Islet of Langerhans (tissue), 1 donor: ENCODE measurements at regions not wholly inside any gene's neighbourhood (a gene's known extent, or its start where the extent isn't known, plus 50 kb on each side); places are given as distances from the start of the nearest gene placed in this dataset.

Source experiments
- FAIRE-seq: peaks from one replicate; lab custom pipeline; 2011; peaks lifted over from hg19 to GRCh38; lab: Jason Lieb, UNC

DNA sequence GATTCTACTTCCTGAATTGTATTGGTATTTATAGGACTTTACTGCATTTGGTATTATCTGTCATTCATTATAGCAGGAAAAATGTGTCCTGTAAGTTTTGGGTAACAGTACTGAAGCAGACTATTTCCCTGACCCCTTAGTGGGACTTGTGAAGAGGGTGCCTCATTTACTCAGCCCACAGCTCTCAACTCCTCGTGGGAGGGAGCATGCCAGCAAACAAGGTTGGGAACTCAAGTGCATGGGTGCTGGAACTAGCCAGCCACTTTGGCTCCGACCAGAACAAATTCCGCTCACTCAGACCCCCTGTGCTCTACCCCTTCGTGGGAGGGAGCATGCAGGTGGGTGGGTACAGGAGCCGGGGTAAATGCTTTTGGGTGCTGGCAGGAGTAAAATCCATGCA is 1773.5 kb upstream of the WWC1 start:
- FAIRE-seq: no peak

DNA sequence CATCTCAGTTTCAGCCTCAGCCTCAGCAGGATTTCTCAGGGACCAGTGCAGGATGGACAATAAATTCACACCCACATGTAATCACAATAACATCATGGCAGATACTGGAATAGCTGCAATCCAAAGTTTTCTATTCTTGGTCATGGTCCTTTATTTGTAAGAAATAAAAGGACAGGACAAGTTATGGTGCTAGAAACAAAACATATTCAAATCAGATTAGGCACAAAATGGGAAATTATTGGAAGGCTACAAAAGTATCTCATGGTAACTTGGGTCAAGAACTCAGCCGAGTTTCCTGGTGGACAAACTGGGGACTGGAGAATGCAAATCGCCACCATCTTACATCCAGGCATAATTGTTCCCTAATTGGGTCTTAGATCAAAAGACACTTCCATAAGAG is 1768.2 kb upstream of the WWC1 start:
- no peak for FAIRE-seq

DNA sequence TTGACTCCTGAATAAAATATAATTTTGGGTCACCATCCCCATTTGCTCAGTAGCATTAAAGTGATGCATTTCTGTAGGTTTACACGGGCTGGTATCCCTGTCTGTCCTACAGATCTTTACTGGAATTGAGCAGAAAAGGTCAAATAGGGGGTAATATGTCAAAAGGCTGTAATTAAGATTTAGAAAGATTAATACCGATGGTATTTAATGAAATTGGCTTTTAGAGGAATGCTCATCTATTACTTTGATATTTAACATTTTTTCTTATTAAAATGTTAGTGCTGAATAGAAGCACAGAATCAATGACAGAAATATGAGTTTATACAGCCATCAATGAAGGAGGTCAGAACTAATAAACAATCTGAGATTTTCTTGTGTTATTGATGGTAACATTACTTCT is 1762.2 kb upstream of the WWC1 start:
- no peak for FAIRE-seq

DNA sequence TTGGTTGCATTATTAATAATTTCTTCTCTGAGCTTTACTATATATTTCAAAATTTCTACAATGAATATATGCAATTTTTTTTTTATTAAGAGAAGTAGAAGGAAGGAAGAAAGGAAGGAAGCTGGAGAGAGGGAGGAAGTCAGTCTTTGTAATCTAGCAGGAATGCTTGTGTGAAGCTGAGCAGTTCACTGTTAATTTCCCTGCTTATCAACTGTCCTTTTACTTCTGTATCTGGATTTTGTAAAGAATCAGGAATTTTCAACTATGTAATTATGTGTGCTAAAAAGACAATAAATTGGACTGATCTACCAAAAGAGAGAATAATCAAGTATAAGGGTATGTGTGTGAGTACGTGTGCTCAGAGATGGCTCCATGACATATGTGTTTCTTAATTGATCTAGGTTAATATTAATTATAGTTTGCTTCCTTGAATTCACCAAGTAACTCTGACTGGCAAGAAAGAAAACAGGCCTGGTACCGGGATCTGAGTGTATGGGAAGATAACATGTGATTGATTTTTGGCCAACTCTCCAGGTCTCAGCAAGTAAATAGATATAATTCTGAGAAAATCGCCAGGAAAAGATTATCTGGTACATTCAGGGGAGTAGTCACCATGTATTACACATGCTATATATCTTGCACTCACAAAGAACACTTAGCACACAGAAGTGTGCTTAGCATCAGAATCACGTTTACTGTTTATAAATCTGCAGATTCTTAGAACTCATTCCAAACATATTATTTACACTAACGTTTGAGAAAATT is 1758.8 kb upstream of the WWC1 start:
- no peak for FAIRE-seq

DNA sequence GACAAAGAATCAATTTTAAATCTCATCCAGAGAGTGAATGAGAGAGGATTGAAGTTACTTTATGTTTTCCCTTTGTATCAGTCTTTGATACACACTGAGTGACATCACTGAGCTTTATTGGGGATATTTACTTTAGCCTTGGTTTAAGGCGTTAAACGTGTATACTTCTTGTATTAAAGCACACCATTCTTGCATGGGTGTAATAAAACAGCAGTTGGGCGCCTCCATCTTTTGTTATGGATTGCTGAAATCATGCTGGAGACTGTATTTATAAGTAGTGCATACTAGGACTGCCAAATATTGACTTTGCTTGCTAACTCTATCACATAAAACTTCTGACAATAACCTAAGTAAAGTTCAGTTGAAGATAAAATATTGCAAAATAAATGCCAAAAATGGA is 1755.8 kb upstream of the WWC1 start:
- no peak for FAIRE-seq

DNA sequence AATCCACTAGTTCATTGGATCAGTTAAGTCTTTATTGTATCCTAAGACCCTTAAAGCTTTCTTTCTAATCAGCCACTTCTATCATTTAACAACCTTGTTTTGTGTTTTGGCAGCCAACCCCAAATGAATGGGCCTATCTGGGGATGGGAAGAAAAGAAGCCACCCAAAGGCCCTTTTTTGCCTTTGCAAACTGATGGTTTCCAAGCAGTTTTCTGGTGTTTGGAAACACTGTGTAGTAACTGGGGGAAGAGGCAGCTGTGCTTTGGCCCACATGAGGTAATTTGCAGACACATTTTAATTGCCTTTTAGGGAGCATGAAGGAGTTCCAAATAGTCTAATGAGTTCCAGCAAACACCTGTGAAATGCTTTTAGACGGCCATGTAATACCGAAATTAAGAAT is 1751.3 kb upstream of the WWC1 start:
- no peak for FAIRE-seq

DNA sequence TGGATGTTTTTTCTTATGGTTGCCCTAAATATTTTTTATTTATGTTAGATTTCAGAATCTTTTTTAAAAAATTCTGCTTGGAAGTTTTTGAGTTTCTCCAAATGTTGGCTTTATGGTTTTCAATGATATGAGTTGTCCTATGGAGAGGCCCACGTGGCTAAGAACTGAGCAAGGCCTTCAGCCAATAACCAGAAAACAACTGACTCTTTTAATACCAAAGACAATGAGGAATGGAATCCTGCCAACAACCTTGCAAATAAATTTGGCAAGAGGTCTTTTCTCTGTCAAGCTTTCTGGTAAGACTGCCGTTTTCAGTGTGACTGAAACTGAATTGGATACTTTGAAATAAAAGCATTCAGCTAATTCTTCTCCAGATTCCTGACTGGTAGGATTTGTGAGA is 1740.1 kb upstream of the WWC1 start:
- no peak for FAIRE-seq

DNA sequence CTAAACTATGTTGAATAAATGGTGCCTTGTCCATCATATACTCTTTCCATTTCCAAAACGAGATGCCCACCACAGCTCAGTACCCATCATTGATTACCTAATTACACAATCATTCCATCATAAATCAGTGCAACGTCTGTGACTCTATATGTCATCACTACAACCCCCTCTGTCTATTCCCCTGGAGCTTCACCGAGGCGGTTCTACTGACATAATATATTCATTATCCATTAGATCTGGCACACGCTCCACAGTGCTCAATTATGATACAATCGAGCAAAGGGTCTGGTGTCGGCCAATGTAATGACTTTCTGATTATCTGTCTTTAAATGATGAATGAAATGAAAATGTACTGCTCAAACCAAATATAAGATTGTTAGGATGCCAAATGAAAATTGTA is 1737.7 kb upstream of the WWC1 start:
- no peak for FAIRE-seq

DNA sequence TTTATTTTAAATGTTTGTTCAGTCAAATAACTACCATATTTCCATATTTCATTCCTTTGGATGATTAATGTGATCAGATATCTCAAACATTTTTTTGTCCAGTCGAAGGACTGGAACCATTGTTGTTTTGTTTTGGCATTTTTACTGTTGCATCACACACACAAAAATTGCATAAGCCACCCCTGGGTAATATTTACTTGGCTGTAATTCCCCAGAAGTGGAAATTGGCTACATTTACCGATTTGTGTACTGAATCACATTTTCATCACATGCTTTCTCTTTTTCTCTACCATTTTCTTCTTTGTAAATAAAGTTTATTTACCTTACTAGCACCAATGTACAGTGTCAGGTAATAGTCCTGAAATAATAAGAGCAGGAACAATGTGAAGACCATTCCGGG is 1729.7 kb upstream of the WWC1 start:
- no peak for FAIRE-seq

DNA sequence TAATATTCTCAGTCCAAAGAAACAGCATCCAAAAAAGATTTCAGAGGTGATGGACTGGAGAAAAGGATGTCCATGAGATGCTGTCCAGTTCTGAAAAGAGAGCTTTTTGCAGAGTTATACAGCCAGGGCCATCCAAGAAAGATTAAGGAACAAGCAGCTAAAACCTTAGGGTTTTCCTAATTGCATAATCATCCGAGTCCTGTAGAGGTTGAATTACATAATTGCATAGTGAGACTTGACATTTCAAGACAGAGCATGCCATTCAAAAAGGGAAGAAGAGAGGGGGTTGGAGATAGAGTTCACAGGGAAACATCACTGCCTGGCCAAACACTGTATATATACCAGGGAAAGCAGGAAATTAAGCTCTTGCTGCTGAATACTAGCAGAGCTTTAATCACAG is 1729.2 kb upstream of the WWC1 start:
- FAIRE-seq: no peak

DNA sequence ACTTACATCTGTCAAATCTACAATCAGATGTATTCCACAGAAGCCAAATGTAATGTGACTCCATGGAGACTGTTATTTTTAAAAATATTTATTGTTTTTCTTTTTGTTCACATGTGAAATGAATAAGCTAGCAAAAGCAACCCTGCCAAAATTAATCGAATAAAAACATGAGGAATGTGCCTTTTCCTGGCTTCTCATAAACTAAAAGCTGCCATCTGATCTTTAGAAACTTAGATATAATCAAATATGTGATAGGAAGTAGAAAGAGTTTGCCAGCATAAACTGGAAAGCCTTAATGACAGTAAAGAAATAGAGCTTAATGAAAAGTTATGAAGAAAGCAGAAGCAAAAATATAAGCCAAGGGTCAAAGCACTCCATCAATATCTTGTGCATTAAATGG is 1724.7 kb upstream of the WWC1 start:
- FAIRE-seq: no peak

DNA sequence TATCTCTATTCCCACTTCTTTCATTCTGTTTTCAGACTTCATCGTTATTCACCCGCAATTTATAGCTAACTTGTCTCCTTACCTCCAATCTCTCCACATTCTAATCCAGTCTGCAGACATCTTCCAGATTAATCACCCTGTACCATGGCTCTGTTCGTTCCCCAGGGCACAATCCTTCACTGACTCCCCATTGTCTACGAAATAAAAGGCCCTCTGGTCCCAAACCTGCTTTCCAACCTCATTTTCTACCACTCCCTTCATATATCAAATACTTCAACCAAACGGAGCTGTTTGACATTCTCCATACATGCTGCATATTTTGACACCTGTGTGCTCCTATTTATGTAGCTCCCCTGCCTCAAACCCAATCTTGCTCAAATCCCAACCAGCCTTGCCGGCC is 1720.6 kb upstream of the WWC1 start:
- FAIRE-seq: no peak

DNA sequence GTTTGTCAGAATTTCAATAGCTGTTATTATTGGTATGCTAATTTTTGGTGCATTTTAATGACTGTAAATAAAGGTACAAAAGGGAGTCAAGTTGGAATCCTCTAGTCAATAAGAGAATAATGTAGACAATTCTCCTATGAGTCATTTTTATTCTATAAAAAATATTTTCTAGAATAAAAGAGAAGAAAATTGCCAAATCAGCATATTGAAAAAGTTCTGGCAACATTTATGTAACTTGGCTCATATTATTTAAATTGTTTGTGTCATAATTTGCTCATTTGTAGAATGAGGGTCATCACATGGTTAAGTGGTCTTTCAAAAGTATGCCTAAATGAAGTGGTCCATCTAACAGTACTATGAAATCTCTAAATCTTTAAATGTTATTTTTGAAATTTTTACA is 1719.8 kb upstream of the WWC1 start:
- no peak for FAIRE-seq

DNA sequence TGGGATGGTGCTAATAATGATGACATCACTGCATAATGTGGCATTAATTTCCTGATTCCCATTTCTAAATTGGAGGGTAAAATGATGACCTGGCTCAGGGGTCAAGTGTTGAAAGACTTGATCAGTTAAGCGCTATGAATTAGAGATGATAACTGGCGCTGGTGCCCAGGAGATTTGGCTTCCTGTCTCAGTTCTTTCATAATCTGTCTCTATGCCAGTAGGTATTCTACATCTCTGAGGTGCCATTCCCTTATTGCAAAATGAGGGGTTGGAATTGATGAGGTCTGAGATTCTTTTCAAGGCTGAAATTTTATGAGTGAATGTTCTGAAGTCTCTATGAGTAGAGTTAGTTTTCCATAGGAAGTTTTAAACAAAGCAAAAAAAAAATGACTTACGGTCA is 1715.1 kb upstream of the WWC1 start:
- no peak for FAIRE-seq

DNA sequence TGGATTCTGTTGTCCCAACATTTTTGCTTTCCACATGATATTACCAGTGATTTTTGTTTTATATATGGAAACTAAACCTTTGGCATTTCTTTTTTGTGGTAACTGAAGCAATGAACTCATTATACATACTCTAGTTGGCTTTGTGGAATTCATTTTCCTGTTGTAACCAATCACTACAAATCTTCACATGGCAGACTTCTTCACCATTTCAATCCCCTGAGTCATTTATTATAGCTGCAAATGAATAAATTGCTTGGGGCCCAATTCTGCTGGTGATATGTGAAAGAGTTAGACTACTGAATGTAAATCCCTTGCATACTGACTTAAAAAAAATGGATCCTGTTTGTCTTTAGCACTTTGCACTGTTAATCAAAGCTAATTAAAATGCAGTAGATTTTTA is 1709.6 kb upstream of the WWC1 start:
- FAIRE-seq: no peak

DNA sequence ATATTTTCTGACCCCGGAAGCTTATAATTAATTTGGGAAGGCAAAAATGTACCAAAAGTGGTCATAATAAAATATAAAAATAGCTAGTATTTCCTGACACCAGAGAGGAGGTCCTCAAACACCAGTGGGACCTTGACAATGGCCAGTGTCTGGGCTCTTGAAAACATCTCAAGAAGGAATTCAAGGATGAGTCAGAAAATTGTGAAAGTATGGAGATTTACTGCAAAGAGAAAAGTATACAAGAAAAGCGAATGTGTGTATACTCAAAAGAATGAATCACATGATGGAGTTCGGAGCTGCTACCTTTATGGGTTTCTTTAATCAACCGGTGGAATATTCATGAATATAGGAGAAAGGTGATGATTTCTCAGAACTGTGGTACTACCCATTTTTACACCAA is 1709.0 kb upstream of the WWC1 start:
- FAIRE-seq: no peak

DNA sequence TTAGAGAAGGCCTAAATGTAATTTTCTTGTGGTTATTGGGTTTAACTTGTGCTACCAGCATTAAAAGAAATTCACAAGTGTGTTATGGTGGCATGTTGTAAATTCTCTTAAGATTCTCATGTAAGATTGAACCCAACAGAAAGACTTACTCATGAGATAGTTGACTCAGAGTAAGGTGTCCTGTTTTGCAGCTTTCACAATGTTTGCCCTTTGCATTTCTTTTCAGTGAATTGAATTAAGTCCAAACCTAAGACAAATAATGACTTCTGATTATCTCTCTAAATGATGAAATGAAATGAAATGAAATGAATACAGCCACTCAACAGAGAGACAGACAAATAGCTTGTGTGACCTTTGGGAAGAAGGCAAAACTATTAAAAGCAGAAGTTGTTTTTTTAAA is 1696.9 kb upstream of the WWC1 start:
- no peak for FAIRE-seq

DNA sequence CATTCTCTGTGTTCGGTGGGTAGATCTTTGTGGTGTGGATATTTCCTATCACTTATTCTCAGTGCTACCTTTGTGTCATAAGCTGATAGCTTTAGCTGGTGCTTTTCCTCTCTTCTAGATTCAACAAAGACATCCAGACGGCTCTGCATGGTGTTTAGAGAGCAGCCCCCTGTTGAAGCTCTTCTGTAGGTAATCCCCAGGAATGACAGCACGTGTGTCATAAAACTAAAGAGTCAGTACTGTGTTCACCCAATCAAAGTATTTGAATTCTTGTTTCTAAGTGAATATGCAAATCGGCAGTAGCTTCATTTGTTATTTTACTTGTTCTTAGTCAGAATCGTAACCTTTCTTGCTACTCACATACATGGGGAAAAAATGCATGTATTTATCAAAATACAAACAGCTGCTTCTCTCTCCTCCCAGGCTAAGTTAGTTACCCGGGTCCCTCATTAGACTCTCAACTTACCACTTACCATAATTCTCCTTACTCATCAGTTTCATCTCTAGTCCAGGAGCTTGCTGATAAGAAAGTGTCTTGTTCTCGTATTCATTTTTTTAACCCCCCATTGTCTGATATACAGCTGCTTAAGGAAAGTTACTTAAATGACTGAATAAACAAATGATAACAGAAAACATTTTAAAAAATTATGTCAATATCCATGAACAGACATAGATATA is 1696.0 kb upstream of the WWC1 start:
- FAIRE-seq: no peak

DNA sequence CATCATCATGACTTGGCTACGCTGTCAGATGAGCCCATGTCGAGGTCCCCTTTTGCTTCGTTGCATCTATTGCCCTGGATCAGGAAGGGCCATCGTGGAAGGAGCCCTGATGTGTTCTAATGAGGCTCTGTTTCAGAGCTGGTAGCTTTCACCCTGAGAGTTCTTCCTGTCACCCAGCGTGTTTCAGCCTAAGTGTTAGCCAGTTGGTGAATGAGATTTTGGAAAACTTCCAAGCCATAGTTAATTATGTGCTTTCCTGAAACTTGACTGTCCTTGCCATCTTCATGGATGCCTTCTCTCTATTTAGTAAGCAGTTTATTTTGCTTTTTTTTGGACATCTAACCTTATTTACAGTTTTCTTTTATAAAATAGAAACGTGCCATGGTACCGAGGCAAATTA is 1695.4 kb upstream of the WWC1 start:
- FAIRE-seq: no peak

DNA sequence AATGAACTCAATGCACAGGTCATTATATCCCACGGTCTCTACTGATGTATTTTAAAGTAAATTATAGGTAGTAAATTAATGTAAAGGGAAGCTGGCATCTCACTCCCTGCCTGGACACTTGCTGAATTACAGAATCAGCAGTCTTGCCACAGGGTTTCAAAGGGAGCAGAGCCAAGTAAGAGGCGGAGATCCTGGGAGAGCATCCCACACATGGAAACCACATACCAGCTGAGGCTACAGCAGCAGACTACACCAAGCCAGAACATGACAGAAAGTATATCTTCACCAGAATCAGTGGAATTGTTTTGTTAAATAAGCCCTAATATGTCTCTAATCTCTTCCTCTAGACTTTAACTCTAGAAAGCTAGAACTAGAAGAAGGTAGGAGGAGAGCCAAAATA is 1689.2 kb upstream of the WWC1 start:
- no peak for FAIRE-seq

DNA sequence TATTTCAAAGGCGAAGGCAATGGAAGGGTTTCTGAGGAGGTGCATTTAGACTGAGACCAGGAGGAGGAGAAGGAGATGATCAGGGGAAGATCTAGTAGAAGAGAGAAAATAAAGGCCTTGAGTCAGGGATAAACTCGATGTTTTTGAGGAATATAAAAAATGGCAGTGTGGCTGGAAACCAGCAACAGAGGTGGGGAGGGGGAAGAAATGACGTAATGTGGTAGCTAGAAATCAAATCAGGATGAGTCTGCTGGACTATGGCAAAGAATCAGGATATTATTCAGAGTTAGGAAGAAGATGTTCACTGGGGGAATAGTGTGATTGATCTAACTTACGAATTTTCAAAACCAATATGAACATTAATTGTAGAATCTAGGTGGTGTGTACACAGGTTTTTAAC is 1673.9 kb upstream of the WWC1 start:
- FAIRE-seq: no peak

DNA sequence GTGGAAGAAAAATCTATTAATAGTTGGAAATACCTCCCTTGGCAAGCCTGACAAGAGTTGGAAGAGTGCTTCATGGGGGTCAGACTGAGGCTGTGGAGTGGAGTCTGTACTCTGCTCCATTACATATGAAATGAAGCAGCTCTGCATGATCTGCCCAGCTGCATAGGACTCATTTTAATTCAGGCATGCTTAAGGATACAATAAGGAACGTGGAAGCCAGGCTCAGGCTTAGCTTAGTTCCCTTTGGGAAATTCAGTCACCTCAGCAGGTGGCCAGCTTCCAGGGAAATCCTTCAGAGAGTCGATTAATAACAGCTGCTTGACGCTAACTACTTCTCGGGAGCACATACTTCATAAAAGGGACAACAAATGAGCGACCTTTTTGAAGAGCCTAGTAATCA is 1672.9 kb upstream of the WWC1 start:
- FAIRE-seq: no peak

DNA sequence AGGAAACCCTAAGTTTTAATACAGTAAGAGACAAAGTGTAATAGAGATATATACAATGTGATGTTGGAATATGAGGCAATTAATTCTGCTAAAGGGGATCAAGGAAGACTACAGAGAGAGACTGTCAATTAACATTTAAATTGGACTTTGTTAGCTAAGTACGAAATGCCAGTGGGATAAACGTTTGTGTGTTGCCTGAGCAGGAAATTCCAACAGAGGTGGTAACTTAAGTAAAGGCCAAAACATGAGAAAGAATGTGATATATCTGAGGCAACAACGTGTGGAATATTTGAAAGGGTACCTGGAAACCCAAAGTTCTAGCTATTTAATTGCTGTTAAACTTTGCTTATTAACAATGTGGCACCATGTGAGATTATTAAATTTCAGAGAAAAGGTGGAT is 1666.9 kb upstream of the WWC1 start:
- no peak for FAIRE-seq

DNA sequence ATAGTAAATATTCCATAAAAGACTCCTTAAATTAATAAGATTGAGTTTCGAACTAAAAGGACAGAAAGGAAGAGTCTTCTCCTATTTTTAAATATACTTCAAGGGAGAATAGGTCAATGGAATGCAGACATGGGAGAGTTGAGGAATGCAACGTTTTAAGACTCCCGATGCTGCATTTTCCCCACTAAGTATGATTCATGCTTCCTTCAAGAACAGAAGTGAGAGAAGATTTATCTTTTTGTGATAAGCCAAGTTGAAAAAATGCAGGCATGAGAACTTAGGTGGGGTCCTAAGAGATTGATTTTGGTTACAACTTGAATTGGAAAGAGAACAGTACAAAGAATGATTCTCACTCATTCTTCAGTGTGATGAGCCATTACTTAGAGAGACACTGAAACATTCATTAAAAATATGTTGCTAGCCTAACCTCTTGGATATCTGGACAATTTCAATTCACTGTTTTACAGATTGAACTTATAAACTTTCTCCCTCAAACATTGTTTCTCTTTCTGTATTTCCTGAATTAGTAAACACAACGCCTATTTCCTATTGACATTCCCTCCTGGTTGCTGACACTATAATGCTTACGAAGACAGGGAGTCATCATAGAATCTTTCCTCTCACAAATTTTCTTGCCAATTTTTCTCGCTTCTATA is 1666.1 kb upstream of the WWC1 start:
- no peak for FAIRE-seq
